MM.1S (cell line): ENCODE measurements at regions not wholly inside any gene's neighbourhood (a gene's known extent, or its start where the extent isn't known, plus 50 kb on each side); places are given as distances from the start of the nearest gene placed in this dataset.

Experiments used
- DNase-seq: peaks from one replicate; pipeline ENCODE4 v3.0.0-alpha.2; 2015
- H2AFZ ChIP-seq: fragments of 300-600 bp; sonication (generic); 2 replicates; pipeline ENCODE4 v1.6.0; 2016; ENCODE audit warnings: antibody characterized with exemption, low read length
- H3F3A ChIP-seq: fragments of 300-600 bp; sonication (generic); 2 replicates; pipeline ENCODE4 v1.6.1; 2016; ENCODE audit warnings: mild to moderate bottlenecking, antibody characterized with exemption, low read length, moderate library complexity, mixed read lengths; ENCODE audit not compliant: insufficient read depth
- H3K27ac ChIP-seq: fragments of 300-600 bp; sonication (generic); 2 replicates; pipeline ENCODE4 v1.5.1; 2016; ENCODE audit warnings: mild to moderate bottlenecking, low read length
- H3K27me3 ChIP-seq: fragments of 300-600 bp; sonication (generic); replicated peaks from 2 replicates; pipeline ENCODE4 v1.6.0; 2016; ENCODE audit warnings: low read length; ENCODE audit not compliant: insufficient read depth
- H3K36me3 ChIP-seq: fragments of 300-600 bp; sonication (generic); replicated peaks from 2 replicates; pipeline ENCODE4 v1.6.1; 2016; ENCODE audit warnings: mild to moderate bottlenecking, low read length, mixed read lengths; ENCODE audit not compliant: insufficient read depth
- H3K4me1 ChIP-seq: fragments of 300-600 bp; sonication (generic); 2 replicates; pipeline ENCODE4 v1.6.1; 2016; ENCODE audit warnings: low read length, mixed read lengths
- H3K4me2 ChIP-seq: fragments of 300-600 bp; sonication (generic); 2 replicates; pipeline ENCODE4 v1.6.0; 2016; ENCODE audit warnings: low read depth, low read length
- H3K4me3 ChIP-seq: fragments of 300-600 bp; sonication (generic); 2 replicates; pipeline ENCODE4 v1.5.1; 2016; ENCODE audit warnings: low read length, mixed read lengths
- H3K79me2 ChIP-seq: fragments of 300-600 bp; sonication (generic); 2 replicates; pipeline ENCODE4 v1.6.1; 2016; ENCODE audit warnings: mixed run types, low read length, mixed read lengths
- H3K9ac ChIP-seq: fragments of 300-600 bp; sonication (generic); 2 replicates; pipeline ENCODE4 v1.6.1; 2016; ENCODE audit warnings: low read length, mixed read lengths
- H3K9me2 ChIP-seq: fragments of 300-600 bp; sonication (generic); replicated peaks from 2 replicates; pipeline ENCODE4 v1.6.1; 2016; ENCODE audit warnings: mild to moderate bottlenecking, low read length, mixed read lengths; ENCODE audit not compliant: insufficient read depth
- H3K9me3 ChIP-seq: fragments of 300-600 bp; sonication (generic); replicated peaks from 2 replicates; pipeline ENCODE4 v1.6.1; 2016; ENCODE audit warnings: mild to moderate bottlenecking, low read length, mixed read lengths; ENCODE audit not compliant: insufficient read depth
- H4K20me1 ChIP-seq: fragments of 300-600 bp; sonication (generic); 2 replicates; pipeline ENCODE4 v1.6.1; 2016; ENCODE audit warnings: mild to moderate bottlenecking, low read length, moderate library complexity, mixed read lengths; ENCODE audit not compliant: insufficient read depth
- EZH2 ChIP-seq: fragments of 300-600 bp; sonication (generic); optimal IDR thresholded peaks from 2 replicates; pipeline ENCODE3; 2017; ENCODE audit warnings: low read depth, mild to moderate bottlenecking, antibody characterized with exemption, low read length, mixed read lengths
- EZH2phosphoT487 ChIP-seq: fragments of 300-600 bp; sonication (generic); IDR thresholded peaks from 2 replicates; pipeline ENCODE4 v1.6.1; 2018; ENCODE audit warnings: antibody characterized with exemption, low read length
- TF ChIP-seq, protein P1 (sequence below): fragments of 300-600 bp; sonication (generic); IDR thresholded peaks from 2 replicates; pipeline ENCODE4 v1.5.1; 2016; ENCODE audit warnings: antibody characterized with exemption, low read length, mixed read lengths

DNA sequence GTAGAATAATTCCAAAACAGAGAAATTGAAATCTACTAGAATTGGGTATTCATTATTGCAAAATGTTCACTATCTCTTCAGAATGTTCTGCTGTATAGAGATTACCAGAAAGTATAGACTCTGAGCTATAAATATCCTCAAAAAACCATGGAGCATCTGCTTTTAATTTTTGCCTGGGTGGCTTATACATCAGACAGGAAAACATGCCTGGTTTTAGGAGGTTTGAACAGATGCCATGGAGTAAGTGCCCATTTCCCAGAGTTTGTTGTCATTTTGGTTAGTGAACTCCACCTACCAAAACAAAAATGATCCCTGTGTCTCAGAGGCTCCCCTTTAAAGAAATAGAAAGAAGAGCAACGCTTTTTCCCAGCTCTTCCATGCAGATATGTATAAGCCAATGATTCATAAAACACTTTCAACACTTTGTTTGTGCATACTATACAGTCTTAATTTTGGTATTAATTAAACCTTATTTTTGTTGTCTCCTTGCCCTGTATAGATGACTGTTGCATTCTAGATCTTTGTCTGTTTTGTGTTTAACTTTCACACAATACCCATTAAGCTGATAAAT lies 68.7 kb downstream of the MEPE start:
- H4K20me1 ChIP-seq, result no peaks in the 10 kb centered on the region
- TF ChIP-seq EZH2phosphoT487 (no peak), EZH2 (no peak)
- TF ChIP-seq, protein P1, sequence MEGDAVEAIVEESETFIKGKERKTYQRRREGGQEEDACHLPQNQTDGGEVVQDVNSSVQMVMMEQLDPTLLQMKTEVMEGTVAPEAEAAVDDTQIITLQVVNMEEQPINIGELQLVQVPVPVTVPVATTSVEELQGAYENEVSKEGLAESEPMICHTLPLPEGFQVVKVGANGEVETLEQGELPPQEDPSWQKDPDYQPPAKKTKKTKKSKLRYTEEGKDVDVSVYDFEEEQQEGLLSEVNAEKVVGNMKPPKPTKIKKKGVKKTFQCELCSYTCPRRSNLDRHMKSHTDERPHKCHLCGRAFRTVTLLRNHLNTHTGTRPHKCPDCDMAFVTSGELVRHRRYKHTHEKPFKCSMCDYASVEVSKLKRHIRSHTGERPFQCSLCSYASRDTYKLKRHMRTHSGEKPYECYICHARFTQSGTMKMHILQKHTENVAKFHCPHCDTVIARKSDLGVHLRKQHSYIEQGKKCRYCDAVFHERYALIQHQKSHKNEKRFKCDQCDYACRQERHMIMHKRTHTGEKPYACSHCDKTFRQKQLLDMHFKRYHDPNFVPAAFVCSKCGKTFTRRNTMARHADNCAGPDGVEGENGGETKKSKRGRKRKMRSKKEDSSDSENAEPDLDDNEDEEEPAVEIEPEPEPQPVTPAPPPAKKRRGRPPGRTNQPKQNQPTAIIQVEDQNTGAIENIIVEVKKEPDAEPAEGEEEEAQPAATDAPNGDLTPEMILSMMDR, result no peak
- no peaks in the 10 kb centered on the region for H3K79me2 ChIP-seq
- no peaks in the 10 kb centered on the region for H3F3A ChIP-seq
- no peak overlapping the region for H3K27ac ChIP-seq
- H3K9ac ChIP-seq, result no peak overlapping the region
- H2AFZ ChIP-seq, result no peak overlapping the region
- peaks cover 11% of the 10 kb centered on the region for H3K4me1 ChIP-seq
- H3K36me3 ChIP-seq, result no peaks in the 10 kb centered on the region
- no peaks in the 10 kb centered on the region for H3K9me2 ChIP-seq
- H3K9me3 ChIP-seq, result no peaks in the 10 kb centered on the region
- no peak overlapping the region for H3K4me2 ChIP-seq
- H3K4me3 ChIP-seq, result no peak overlapping the region
- no peak for DNase-seq
- H3K27me3 ChIP-seq, result no peaks in the 10 kb centered on the region

DNA sequence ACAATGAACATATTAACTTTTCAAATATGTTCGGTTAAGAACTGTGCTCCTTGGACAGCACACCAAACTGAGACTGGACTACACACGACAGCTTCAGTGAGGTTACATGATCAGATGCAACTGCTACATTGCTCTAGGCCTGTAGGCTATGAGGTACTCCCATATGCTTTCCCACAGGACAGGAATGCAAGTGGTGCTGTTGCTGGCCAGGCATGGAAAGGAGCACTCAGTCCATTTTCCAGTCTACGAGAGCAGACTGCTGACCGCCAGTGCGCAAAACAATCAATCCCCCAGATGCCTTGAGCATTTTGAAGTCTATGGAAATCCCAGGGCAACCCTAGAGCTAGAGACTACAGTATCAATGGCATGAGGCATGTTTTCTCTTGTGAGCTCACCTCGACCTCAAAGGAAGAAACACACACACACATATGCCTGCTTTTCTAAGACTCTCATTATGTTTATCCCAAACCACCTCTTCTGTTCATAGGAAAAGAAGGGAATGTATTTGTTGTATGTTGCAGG lies 70.8 kb upstream of the SPP1 start:
- Histone ChIP-seq H3K36me3 (no peaks in the 10 kb centered on the region), H3K9ac (no peak overlapping the region), H3K27ac (no peak overlapping the region), H3K9me2 (no peaks in the 10 kb centered on the region), H3K4me1 (peaks cover 11% of the 10 kb centered on the region), H4K20me1 (no peaks in the 10 kb centered on the region), H2AFZ (no peak overlapping the region), H3K4me2 (no peak overlapping the region), H3K27me3 (no peaks in the 10 kb centered on the region), H3F3A (no peaks in the 10 kb centered on the region), H3K4me3 (no peak overlapping the region), H3K9me3 (no peaks in the 10 kb centered on the region), H3K79me2 (no peaks in the 10 kb centered on the region)
- DNase-seq, result no peak
- TF ChIP-seq EZH2phosphoT487 (no peak), EZH2 (no peak)
- TF ChIP-seq, protein P1, result no peak

DNA sequence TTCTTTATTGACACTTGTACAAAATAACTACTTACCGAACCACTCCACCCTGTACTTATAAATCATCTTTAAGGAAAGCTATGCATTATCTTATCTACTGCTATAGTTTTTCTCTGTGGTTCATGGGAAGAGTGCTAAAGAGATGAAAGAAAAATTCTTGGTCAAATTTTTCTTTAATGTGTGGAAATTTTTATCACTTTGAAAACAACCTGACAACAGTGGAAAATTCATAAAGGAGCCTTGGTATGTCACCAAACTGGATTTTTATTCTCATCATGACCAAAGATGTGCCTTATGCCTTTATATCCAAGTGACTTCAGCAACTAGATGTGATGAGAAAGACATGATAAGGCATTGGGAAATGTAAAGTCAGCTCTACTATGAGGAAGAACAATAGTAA lies 67.2 kb upstream of the SPP1 start:
- Histone ChIP-seq H2AFZ (no peak overlapping the region), H3K9me3 (no peaks in the 10 kb centered on the region), H3K4me2 (no peak overlapping the region), H3K4me3 (no peak overlapping the region), H3K79me2 (no peaks in the 10 kb centered on the region), H3K27me3 (no peaks in the 10 kb centered on the region), H4K20me1 (no peaks in the 10 kb centered on the region), H3K9ac (no peak overlapping the region), H3K4me1 (peaks cover 5% of the 10 kb centered on the region; the same call in 1 of the 2 replicates), H3K9me2 (no peaks in the 10 kb centered on the region), H3K36me3 (no peaks in the 10 kb centered on the region), H3K27ac (no peak overlapping the region), H3F3A (no peaks in the 10 kb centered on the region)
- DNase-seq, result no peak
- TF ChIP-seq EZH2 (no peak), EZH2phosphoT487 (no peak)
- TF ChIP-seq, protein P1, result no peak
